Caco-2 (cell line): ENCODE measurements at regions not wholly inside any gene's neighbourhood (a gene's known extent, or its start where the extent isn't known, plus 50 kb on each side); places are given as distances from the start of the nearest gene placed in this dataset.

Source experiments
- BruUV-seq: library from RNA; stranded (reverse); fragments of 400-500 nt; replicated peaks from 2 replicates; lab custom pipeline; 2021; lab: Mats Ljungman, UMichigan
- CTCF ChIA-PET: fragments of 300-600 bp; sonication (Branson Sonifier 250); formaldehyde crosslinking; loops from one replicate; lab custom pipeline; 2022; ENCODE audit warnings: antibody characterized with exemption; lab: Charles Lee
- POLR2A ChIA-PET: fragments of 300-600 bp; sonication (Branson Sonifier 250); formaldehyde crosslinking; loops from one replicate; lab custom pipeline; 2022; ENCODE audit warnings: antibody characterized with exemption; lab: Charles Lee
- DNase-seq, 2 experiments: peaks; one replicate each; pipeline versions ENCODE4 v3.0.0 to v3.0.0-alpha.2; 2020 to 2022
- H3K27me3 ChIP-seq: replicated peaks from 2 replicates; pipeline ENCODE4 v1.6.0; 2011; ENCODE audit warnings: low read length; ENCODE audit not compliant: control insufficient read depth, insufficient read depth
- H3K36me3 ChIP-seq: 2 replicates; pipeline ENCODE4 v1.5.1; 2011; ENCODE audit warnings: low read length; ENCODE audit not compliant: control insufficient read depth, insufficient read depth
- H3K4me1 ChIP-seq: fragments of 250-450 bp; sonication (Bioruptor Pico); 2 replicates; pipeline ENCODE4 v1.5.1; 2020; ENCODE audit warnings: mild to moderate bottlenecking
- H3K4me3 ChIP-seq: 2 replicates; pipeline ENCODE4 v1.5.1; 2011; ENCODE audit warnings: low read depth, mild to moderate bottlenecking, control low read depth, low read length
- H3K9me3 ChIP-seq: fragments of 250-450 bp; sonication (Bioruptor Pico); 2 replicates; pipeline ENCODE4 v1.5.1; 2020; ENCODE audit warnings: mild to moderate bottlenecking, moderate library complexity
- H3K27ac Mint-ChIP-seq: one replicate; pipeline ENCODE4 v1.8.0; 2022; ENCODE audit warnings: mixed read lengths; ENCODE audit not compliant: unreplicated experiment
- H3K27me3 Mint-ChIP-seq: one replicate; pipeline ENCODE4 v1.8.0; 2022; ENCODE audit warnings: mixed read lengths; ENCODE audit not compliant: insufficient read depth, unreplicated experiment
- H3K36me3 Mint-ChIP-seq: one replicate; pipeline ENCODE4 v1.8.0; 2022; ENCODE audit warnings: mild to moderate bottlenecking, mixed read lengths; ENCODE audit not compliant: insufficient read depth, unreplicated experiment
- H3K4me1 Mint-ChIP-seq: one replicate; pipeline ENCODE4 v1.8.0; 2022; ENCODE audit warnings: low read depth, mixed read lengths; ENCODE audit not compliant: unreplicated experiment
- H3K4me3 Mint-ChIP-seq: one replicate; pipeline ENCODE4 v1.8.0; 2022; ENCODE audit warnings: mild to moderate bottlenecking, moderate library complexity, mixed read lengths; ENCODE audit not compliant: unreplicated experiment
- H3K9me3 Mint-ChIP-seq: one replicate; pipeline ENCODE4 v1.8.0; 2022; ENCODE audit warnings: mixed read lengths; ENCODE audit not compliant: unreplicated experiment
- intact Hi-C: fragments of 100-400 bp; cut with micrococcal nuclease; formaldehyde crosslinking; loops from one replicate; pipeline ENCODE4 v1.10.0; 2022; ENCODE audit not compliant: unreplicated experiment
- TF ChIP-seq, protein P1 (sequence below), 2 experiments: fragments of 200-600 bp in 1 of 2; IDR thresholded peaks; 1 replicate in 1 of 2; 2 replicates in 1 of 2; pipeline versions ENCODE4 v1.5.1 to v1.8.0; 2011 to 2022; ENCODE audit warnings: antibody characterized with exemption in 1 of 2, control low read depth in 1 of 2, inconsistent platforms in 1 of 2, low read depth in 1 of 2, low read length in 1 of 2, mild to moderate bottlenecking in 1 of 2, moderate library complexity in 1 of 2; ENCODE audit not compliant: insufficient read depth in 1 of 2, severe bottlenecking in 1 of 2, unreplicated experiment in 1 of 2

DNA sequence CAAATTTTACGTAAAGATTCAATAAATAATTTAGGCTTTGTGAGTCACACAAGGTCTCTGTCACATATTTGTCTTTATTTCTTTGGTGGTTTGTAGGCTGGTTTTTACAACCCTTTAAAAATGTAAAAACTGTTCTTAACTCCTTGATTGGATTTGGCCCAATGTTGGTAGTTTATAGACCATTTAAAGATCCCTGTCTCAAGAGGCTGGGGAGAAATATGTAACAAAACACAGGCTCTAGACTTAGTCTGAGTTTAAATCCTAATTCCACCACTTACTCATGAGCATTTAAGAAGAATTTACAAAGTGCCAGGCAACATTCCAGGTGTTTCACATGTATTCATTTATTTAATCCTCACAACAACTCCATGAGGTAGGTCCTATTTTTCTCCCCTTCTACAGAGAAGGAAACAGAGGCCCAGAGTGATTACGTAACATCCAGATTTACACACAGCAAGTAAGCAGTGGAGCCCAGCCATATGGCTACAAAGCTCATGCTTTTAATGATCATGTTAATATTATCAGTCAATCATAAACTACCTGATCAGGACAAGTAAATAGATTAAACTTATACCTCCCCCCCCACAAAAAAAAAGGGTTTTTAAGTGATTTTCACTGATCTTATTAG, 416.6 kb upstream of the ACVR2A start:
- ChIA-PET CTCF (no interaction called here), POLR2A (no interaction called here)
- no peak overlapping the region for H3K4me3 ChIP-seq
- peaks cover 2% of the 10 kb centered on the region; the same call in 1 of the 2 replicates for H3K36me3 ChIP-seq
- Mint-ChIP-seq H3K27ac (no peak overlapping the region), H3K4me3 (no peak overlapping the region), H3K36me3 (no peaks in the 10 kb centered on the region), H3K27me3 (no peaks in the 10 kb centered on the region), H3K4me1 (peaks cover 58% of the 10 kb centered on the region), H3K9me3 (peaks cover 22% of the 10 kb centered on the region)
- no peaks in the 10 kb centered on the region for H3K27me3 ChIP-seq
- DNase-seq, result no peak
- BruUV-seq, result no TSS peak
- 0 out of 2 replicates have a peak, but pooled peaks cover 3% of the 10 kb centered on the region for H3K9me3 ChIP-seq
- intact Hi-C loops, result loop anchor here (5.0 kb wide), 1 partner anchor 66 kb away; no protein-coding TSS in a partner anchor
- TF ChIP-seq, protein P1, sequence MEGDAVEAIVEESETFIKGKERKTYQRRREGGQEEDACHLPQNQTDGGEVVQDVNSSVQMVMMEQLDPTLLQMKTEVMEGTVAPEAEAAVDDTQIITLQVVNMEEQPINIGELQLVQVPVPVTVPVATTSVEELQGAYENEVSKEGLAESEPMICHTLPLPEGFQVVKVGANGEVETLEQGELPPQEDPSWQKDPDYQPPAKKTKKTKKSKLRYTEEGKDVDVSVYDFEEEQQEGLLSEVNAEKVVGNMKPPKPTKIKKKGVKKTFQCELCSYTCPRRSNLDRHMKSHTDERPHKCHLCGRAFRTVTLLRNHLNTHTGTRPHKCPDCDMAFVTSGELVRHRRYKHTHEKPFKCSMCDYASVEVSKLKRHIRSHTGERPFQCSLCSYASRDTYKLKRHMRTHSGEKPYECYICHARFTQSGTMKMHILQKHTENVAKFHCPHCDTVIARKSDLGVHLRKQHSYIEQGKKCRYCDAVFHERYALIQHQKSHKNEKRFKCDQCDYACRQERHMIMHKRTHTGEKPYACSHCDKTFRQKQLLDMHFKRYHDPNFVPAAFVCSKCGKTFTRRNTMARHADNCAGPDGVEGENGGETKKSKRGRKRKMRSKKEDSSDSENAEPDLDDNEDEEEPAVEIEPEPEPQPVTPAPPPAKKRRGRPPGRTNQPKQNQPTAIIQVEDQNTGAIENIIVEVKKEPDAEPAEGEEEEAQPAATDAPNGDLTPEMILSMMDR (IDR thresholded peaks at IDR 0.05; ENCODE audit: insufficient read depth in 1 of 2, low read depth in 1 of 2, low read length in 1 of 2, severe bottlenecking in 1 of 2, unreplicated experiment in 1 of 2), result no peak
- H3K4me1 ChIP-seq, result peaks cover 66% of the 10 kb centered on the region

DNA sequence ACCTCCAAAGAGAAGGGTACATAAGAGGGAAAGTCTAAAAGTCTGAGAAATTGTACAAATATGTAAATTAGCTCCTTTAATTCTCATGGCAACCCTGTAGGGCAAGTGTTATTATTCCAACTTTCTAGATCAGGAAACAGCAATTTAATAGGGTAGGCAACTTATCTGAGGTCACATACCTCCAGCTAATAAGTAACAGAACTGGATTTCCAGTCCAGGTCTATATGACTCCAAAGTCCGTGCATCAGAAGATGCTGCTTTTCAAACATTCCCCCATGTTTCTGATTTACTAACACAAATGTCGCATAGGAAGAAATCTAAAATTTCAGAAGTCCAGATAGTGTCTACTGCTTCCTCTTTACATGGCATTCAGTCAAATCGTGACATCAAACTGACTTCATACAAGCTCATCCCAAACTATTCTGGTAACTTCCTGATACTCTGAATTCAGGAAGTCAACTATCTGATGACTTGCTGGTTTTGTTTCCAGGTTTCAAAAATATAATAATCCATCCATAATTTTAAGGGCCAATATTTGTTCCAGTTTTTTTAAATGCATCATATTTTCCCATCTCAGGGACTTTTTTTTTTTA, 419.3 kb upstream of the ACVR2A start:
- Mint-ChIP-seq H3K4me3 (peak overlapping the region; percentile 42), H3K4me1 (peaks cover 39% of the 10 kb centered on the region), H3K9me3 (peaks cover 1% of the 10 kb centered on the region), H3K36me3 (no peaks in the 10 kb centered on the region), H3K27me3 (no peaks in the 10 kb centered on the region), H3K27ac (peak overlapping the region; percentile 73)
- ChIA-PET POLR2A (interaction anchor here (0.5 to 0.7 kb wide), 2 partner anchors 11 to 27 kb away, joined by 3 to 4 read pairs; no protein-coding TSS in a partner anchor), CTCF (no interaction called here)
- no TSS peak for BruUV-seq
- TF ChIP-seq, protein P1 (IDR thresholded peaks at IDR 0.05; ENCODE audit: insufficient read depth in 1 of 2, low read depth in 1 of 2, low read length in 1 of 2, severe bottlenecking in 1 of 2, unreplicated experiment in 1 of 2), result no peak
- Histone ChIP-seq H3K9me3 (0 out of 2 replicates have a peak, but pooled peaks cover 3% of the 10 kb centered on the region), H3K27me3 (no peaks in the 10 kb centered on the region), H3K4me3 (no peak overlapping the region), H3K36me3 (peaks cover 2% of the 10 kb centered on the region; the same call in 1 of the 2 replicates), H3K4me1 (peaks cover 47% of the 10 kb centered on the region)
- DNase-seq, result peak in 1 of 2 experiments; percentile 48
- intact Hi-C loops, result loop anchor here (1.0 to 5.0 kb wide), 4 partner anchors 9 to 63 kb away; no protein-coding TSS in a partner anchor

DNA sequence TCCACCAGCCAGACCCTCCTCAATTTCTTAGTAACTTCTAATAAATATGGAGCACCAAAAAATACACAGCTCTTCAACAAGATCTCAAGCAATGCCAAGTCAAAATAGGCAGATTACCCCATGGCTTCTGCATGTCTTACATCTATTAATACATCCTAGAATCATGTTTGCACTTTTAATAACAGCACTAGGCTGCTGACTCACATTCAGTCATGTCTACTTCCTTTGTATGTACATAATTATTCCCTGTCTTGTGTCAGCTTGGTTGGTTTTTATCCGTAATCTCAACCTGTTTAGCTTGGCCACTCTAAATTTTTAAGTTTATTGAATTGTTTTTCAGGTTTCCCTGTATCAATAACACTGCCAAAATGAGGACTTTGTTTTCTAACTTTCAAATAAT, 420.1 kb upstream of the ACVR2A start:
- H3K27me3 ChIP-seq, result no peaks in the 10 kb centered on the region
- Mint-ChIP-seq H3K27me3 (no peaks in the 10 kb centered on the region), H3K27ac (peak overlapping the region; percentile 73), H3K9me3 (no peaks in the 10 kb centered on the region), H3K4me3 (no peak overlapping the region), H3K36me3 (no peaks in the 10 kb centered on the region), H3K4me1 (peaks cover 41% of the 10 kb centered on the region)
- H3K36me3 ChIP-seq, result peaks cover 2% of the 10 kb centered on the region; the same call in 1 of the 2 replicates
- intact Hi-C loops, result loop anchor here (1.0 to 5.0 kb wide), 4 partner anchors 8 to 62 kb away; no protein-coding TSS in a partner anchor
- TF ChIP-seq, protein P1 (IDR thresholded peaks at IDR 0.05; ENCODE audit: insufficient read depth in 1 of 2, low read depth in 1 of 2, low read length in 1 of 2, severe bottlenecking in 1 of 2, unreplicated experiment in 1 of 2), result no peak
- BruUV-seq, result no TSS peak
- POLR2A ChIA-PET, result no interaction called here
- CTCF ChIA-PET, result no interaction called here
- 0 out of 2 replicates have a peak, but pooled peaks cover 3% of the 10 kb centered on the region for H3K9me3 ChIP-seq
- no peak overlapping the region for H3K4me3 ChIP-seq
- H3K4me1 ChIP-seq, result peaks cover 39% of the 10 kb centered on the region
- DNase-seq, result no peak
